Gastroesophageal sphincter (tissue), 4 donors: ENCODE measurements at regions not wholly inside any gene's neighbourhood (a gene's known extent, or its start where the extent isn't known, plus 50 kb on each side); places are given as distances from the start of the nearest gene placed in this dataset.

Experiments used
- ATAC-seq: fragments of 150-250 bp; one replicate; pipeline ENCODE4 v1.9.1; 2016; ENCODE audit warnings: mild to moderate bottlenecking, moderate library complexity
- H3K27ac ChIP-seq, 4 donors: fragments of 200-600 bp; sonication (generic) in 3 of 4; 1 replicate in 3 of 4; 2 replicates in 1 of 4; pipeline ENCODE4 v1.5.1; 2016 to 2019
- H3K27me3 ChIP-seq: fragments of 200-600 bp; sonication (generic); one replicate; pipeline ENCODE4 v1.5.1; 2019
- H3K36me3 ChIP-seq, 2 donors: fragments of 200-600 bp; sonication (generic); one replicate each; pipeline ENCODE4 v1.5.1; 2019; ENCODE audit warnings: control low read depth in 1 of 2
- H3K4me1 ChIP-seq, 3 donors: fragments of 200-600 bp; sonication (generic); 1 replicate in 2 of 3; 2 replicates in 1 of 3; pipeline ENCODE4 v1.5.1; 2016 to 2019; ENCODE audit warnings: control low read depth in 2 of 3
- H3K4me3 ChIP-seq, 2 donors: fragments of 200-600 bp; sonication (generic); one replicate each; pipeline ENCODE4 v1.5.1; 2019; ENCODE audit warnings: mild to moderate bottlenecking in 1 of 2, moderate library complexity in 1 of 2
- H3K9me3 ChIP-seq, 3 donors: fragments of 200-600 bp; sonication (generic); one replicate each; pipeline ENCODE4 v1.5.1; 2017 to 2019; ENCODE audit warnings: control low read depth in 2 of 3
- CTCF ChIP-seq, 4 experiments: fragments of 200-600 bp in 2 of 4; fragments of 450-650 bp in 2 of 4; sonication (generic) in 1 of 4; IDR thresholded peaks; one replicate each; pipeline ENCODE4 v1.5.1; 2017 to 2019; ENCODE audit warnings: antibody characterized with exemption in 4 of 4, mild to moderate bottlenecking in 2 of 4, moderate library complexity in 2 of 4
- EP300 ChIP-seq: sonication (generic); formaldehyde crosslinking; IDR thresholded peaks from one replicate; pipeline ENCODE4 v1.6.1; 2017; ENCODE audit warnings: antibody characterized with exemption, mild to moderate bottlenecking
- POLR2A ChIP-seq, 2 donors: fragments of 450-650 bp; IDR thresholded peaks; one replicate each; pipeline ENCODE4 v1.6.1; 2017; ENCODE audit warnings: antibody characterized with exemption in 2 of 2, mild to moderate bottlenecking in 2 of 2, moderate library complexity in 1 of 2
- POLR2AphosphoS5 ChIP-seq: sonication (generic); formaldehyde crosslinking; IDR thresholded peaks from one replicate; pipeline ENCODE4 v1.6.1; 2017; ENCODE audit warnings: antibody characterized with exemption
- WGBS, 2 donors: methylation state at CpG; one replicate each; pipeline ENCODE4 v1.1.5; 2018; ENCODE audit warnings: low coverage in 1 of 2; 5-methylcytosine and 5-hydroxymethylcytosine counted together

DNA sequence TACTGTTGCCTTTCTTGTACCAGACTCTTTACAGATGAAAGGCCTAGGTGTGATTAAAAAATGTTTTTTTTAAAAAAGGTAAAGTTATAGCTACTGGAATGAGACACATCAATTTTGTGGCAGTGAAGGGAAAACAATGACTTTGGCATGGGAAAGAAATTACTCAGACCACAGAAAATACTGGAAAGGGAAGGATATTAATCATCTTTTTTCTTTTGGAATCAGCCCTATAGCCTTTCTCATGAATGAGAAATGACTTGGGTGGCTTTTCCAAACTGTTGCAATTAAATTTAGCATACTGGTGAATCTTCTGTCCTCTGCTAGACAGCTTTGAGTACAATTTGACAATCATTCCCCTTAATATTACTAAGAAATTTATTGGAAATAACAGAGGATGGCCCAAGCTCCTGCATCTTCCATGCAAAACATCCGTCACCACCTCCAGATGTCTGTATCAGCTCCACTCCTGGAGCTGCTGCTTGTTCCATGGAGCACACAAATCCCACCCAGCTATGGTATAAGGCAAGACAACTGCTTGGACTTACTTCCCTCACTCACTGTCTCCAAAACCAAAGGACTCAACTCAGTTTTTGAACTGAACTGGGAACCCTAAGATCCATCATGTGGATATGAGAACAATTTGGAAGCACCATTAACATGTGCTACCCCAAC is 97.6 kb upstream of the ARSJ start:
- H3K27me3 ChIP-seq: no peaks in the 10 kb centered on the region
- TF ChIP-seq POLR2A (IDR thresholded peaks at IDR 0.05) (no peak), CTCF (IDR thresholded peaks at IDR 0.05) (no peak), EP300 (no peak), POLR2AphosphoS5 (no peak)
- no peak overlapping the region for H3K4me3 ChIP-seq
- WGBS, 2 donors: 75 to 86% methylated on average over 1 of the region's 1 CpG
- H3K27ac ChIP-seq: no peak overlapping the region
- ATAC-seq: no peak
- no peaks in the 10 kb centered on the region for H3K4me1 ChIP-seq
- H3K9me3 ChIP-seq: peaks cover 0 to 7% (median 0%) of the 10 kb centered on the region in 3 donors
- H3K36me3 ChIP-seq: no peaks in the 10 kb centered on the region

GRCh38 chr4:114077610-114078009 is 98.2 kb upstream of the ARSJ start:
- no peaks in the 10 kb centered on the region for H3K27me3 ChIP-seq
- H3K27ac ChIP-seq: no peak overlapping the region
- H3K4me3 ChIP-seq: no peak overlapping the region
- H3K4me1 ChIP-seq: no peaks in the 10 kb centered on the region
- H3K36me3 ChIP-seq: no peaks in the 10 kb centered on the region
- ATAC-seq: no peak
- TF ChIP-seq CTCF (IDR thresholded peaks at IDR 0.05) (no peak), EP300 (no peak), POLR2AphosphoS5 (no peak), POLR2A (IDR thresholded peaks at IDR 0.05) (no peak)
- peaks cover 0 to 7% (median 0%) of the 10 kb centered on the region in 3 donors for H3K9me3 ChIP-seq

DNA sequence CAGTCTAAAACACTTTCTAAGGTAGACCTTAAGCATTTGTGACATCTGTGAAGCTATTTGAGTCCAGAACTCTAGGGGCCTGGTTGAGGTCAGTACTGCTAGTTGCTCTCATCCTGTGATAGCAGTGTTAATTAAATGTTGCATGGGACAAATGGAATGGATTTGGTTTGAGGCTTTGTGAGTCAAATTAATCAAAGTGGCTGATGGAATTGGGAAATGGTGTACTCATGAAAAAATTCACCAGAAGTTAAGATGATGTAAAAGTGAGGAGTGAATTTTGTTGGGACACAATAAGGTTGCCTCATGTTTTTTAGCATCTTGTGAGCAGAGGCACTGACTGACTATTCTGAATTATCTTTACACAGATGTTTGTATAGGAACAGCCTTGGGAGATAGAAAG is 99.2 kb upstream of the ARSJ start:
- no peak for ATAC-seq

DNA sequence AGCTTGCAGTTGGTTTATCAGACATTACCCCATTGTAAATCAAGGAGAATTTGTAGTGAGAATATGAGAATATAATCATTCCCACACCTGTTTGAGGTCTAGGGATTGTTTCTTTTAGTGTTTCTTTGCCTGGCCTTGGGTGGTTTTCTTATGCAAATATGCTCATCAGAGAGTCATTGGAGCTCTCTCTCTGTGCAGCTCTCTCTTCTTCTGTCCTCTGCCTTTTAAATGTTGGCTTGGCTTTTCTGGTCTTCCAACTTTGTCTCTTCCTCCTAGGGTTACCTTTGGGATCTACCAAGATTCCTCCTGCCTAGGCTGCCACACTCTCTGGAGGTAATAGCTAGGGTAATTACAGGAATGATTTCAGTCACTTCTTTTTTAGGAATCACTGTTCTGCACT is 102.3 kb upstream of the ARSJ start:
- no peaks in the 10 kb centered on the region for H3K4me1 ChIP-seq
- no peaks in the 10 kb centered on the region for H3K36me3 ChIP-seq
- no peak for ATAC-seq
- TF ChIP-seq CTCF (IDR thresholded peaks at IDR 0.05) (no peak), POLR2AphosphoS5 (no peak), POLR2A (IDR thresholded peaks at IDR 0.05) (no peak), EP300 (no peak)
- H3K27ac ChIP-seq: no peak overlapping the region
- H3K9me3 ChIP-seq: no peaks in the 10 kb centered on the region
- H3K4me3 ChIP-seq: no peak overlapping the region
- H3K27me3 ChIP-seq: no peaks in the 10 kb centered on the region

More for the DNA sequence above, 99.2 kb upstream of the ARSJ start:
- H3K27ac ChIP-seq: no peak overlapping the region
- H3K4me1 ChIP-seq: no peaks in the 10 kb centered on the region
- H3K4me3 ChIP-seq: no peak overlapping the region
- H3K27me3 ChIP-seq: no peaks in the 10 kb centered on the region
- TF ChIP-seq CTCF (IDR thresholded peaks at IDR 0.05) (no peak), EP300 (no peak), POLR2A (IDR thresholded peaks at IDR 0.05) (no peak), POLR2AphosphoS5 (no peak)
- peaks cover 0 to 6% (median 0%) of the 10 kb centered on the region in 3 donors for H3K9me3 ChIP-seq
- no peaks in the 10 kb centered on the region for H3K36me3 ChIP-seq

- Histone ChIP-seq H3K4me1 (peaks cover 0 to under 1% (median 0%) of the 10 kb centered on the region in 3 donors), H3K36me3 (no peaks in the 10 kb centered on the region), H3K27ac (no peak overlapping the region), H3K9me3 (no peaks in the 10 kb centered on the region), H3K4me3 (no peak overlapping the region), H3K27me3 (no peaks in the 10 kb centered on the region)
- no peak for ATAC-seq
- TF ChIP-seq POLR2A (IDR thresholded peaks at IDR 0.05) (no peak), POLR2AphosphoS5 (no peak), EP300 (no peak), CTCF (IDR thresholded peaks at IDR 0.05) (no peak)
- WGBS, 2 donors: 82 to 90% methylated on average over 6 of the region's 6 CpGs
These were observed 102.9 kb upstream of the ARSJ start for GRCh38 chr4:114082348-114082747.
